HepG2 (cell line): ENCODE measurements at regions not wholly inside any gene's neighbourhood (a gene's known extent, or its start where the extent isn't known, plus 50 kb on each side); places are given as distances from the start of the nearest gene placed in this dataset.

Experiments
- ATAC-seq: fragments of 200-7000 bp; cut with Tn5 transposase; 3 replicates; pipeline ENCODE4 v1.9.1; 2020; ENCODE audit warnings: mild to moderate bottlenecking, moderate library complexity
- BruUV-seq: library from RNA; stranded (reverse); fragments of 400-500 nt; replicated peaks from 2 replicates; lab custom pipeline; 2021; lab: Mats Ljungman, UMichigan
- CTCF ChIA-PET: fragments of 300-600 bp; formaldehyde crosslinking; extraction: SDS; loops from one replicate; lab custom pipeline; 2021; ENCODE audit warnings: low total read pairs, inconsistent platforms, low intra/inter-chr PET ratio; lab: Yijun Ruan, JAX
- POLR2A ChIA-PET: fragments of 350-600 bp; sonication (Branson Sonifier 250); formaldehyde crosslinking; loops from one replicate; lab custom pipeline; 2020; ENCODE audit warnings: antibody characterized with exemption, inconsistent platforms; lab: Yijun Ruan, JAX
- DNase-seq: peaks from one replicate; pipeline ENCODE4 v3.0.0-alpha.2; 2015; ENCODE audit warnings: low spot score
- FAIRE-seq: peaks from 3 replicates; lab custom pipeline; 2011; peaks lifted over from hg19 to GRCh38; lab: Jason Lieb, UNC
- H2AFZ ChIP-seq: one replicate; pipeline ENCODE4 v1.6.1; 2011; ENCODE audit warnings: low read length, inconsistent platforms
- H3K27ac ChIP-seq: fragments of 300-600 bp; 3 replicates; pipeline ENCODE4 v1.8.0; 2011; ENCODE audit warnings: mixed run types, mild to moderate bottlenecking, mixed read lengths, low read length, inconsistent platforms; ENCODE audit not compliant: insufficient read depth; ENCODE audit errors: extremely low read length
- H3K27me3 ChIP-seq, 2 experiments: fragments of 200-600 bp in 1 of 2; 2 replicates in 1 of 2; 3 replicates in 1 of 2; pipeline versions ENCODE4 v1.6.0 to v1.8.0; 2011; ENCODE audit warnings: low read length in 2 of 2, mild to moderate bottlenecking in 2 of 2, moderate library complexity in 2 of 2, inconsistent platforms in 1 of 2; ENCODE audit not compliant: insufficient read depth in 2 of 2, control insufficient read depth in 1 of 2
- H3K36me3 ChIP-seq, 2 experiments: fragments of 200-600 bp in 1 of 2; replicated peaks in 1 of 2; 2 replicates in 1 of 2; 3 replicates in 1 of 2; pipeline versions ENCODE4 v1.5.1 to v1.8.0; 2011; ENCODE audit warnings: low read length in 2 of 2, inconsistent platforms in 1 of 2; ENCODE audit not compliant: insufficient read depth in 2 of 2, control insufficient read depth in 1 of 2
- H3K4me1 ChIP-seq: 2 replicates; pipeline ENCODE4 v1.5.1; 2012; ENCODE audit warnings: low read length, inconsistent platforms; ENCODE audit not compliant: insufficient read depth
- H3K4me2 ChIP-seq: 2 replicates; pipeline ENCODE4 v1.6.0; 2011; ENCODE audit warnings: low read depth, low read length, inconsistent platforms
- H3K4me3 ChIP-seq, 3 experiments: fragments of 200-600 bp in 1 of 3; sonication (generic), shearing (Covaris generic) in 1 of 3; replicated peaks in 1 of 3; 2 replicates each; pipeline ENCODE4 v1.5.1; 2011 to 2016; ENCODE audit warnings: low read length in 3 of 3, inconsistent platforms in 2 of 3, low read depth in 2 of 3, mild to moderate bottlenecking in 2 of 3, control low read depth in 1 of 3, mixed read lengths in 1 of 3; ENCODE audit not compliant: insufficient read depth in 1 of 3
- H3K79me2 ChIP-seq: one replicate; pipeline ENCODE4 v1.6.1; 2011; ENCODE audit warnings: low read length, inconsistent platforms; ENCODE audit not compliant: insufficient read depth
- H3K9ac ChIP-seq: 2 replicates; pipeline ENCODE4 v1.6.0; 2011; ENCODE audit warnings: mild to moderate bottlenecking, low read depth, low read length, inconsistent platforms; ENCODE audit not compliant: insufficient read depth
- H3K9me3 ChIP-seq: 2 replicates; pipeline ENCODE4 v1.5.1; 2012; ENCODE audit warnings: mild to moderate bottlenecking, low read length
- H4K20me1 ChIP-seq: 2 replicates; pipeline ENCODE4 v1.6.0; 2011; ENCODE audit warnings: inconsistent platforms, mild to moderate bottlenecking, low read length, moderate library complexity; ENCODE audit not compliant: insufficient read depth
- FOXA3 ChIP-seq: IDR thresholded peaks from 2 replicates; pipeline ENCODE4 v1.6.1; 2016; ENCODE audit warnings: missing genetic modification reagents, missing compliant biosample characterization
- GATAD2A ChIP-seq: IDR thresholded peaks from 2 replicates; pipeline ENCODE4 v1.6.1; 2016
- IRF9 ChIP-seq: sonication (generic); formaldehyde crosslinking; IDR thresholded peaks from 2 replicates; pipeline ENCODE4 v1.8.0; 2022; ENCODE audit warnings: missing genetic modification reagents, mild to moderate bottlenecking, borderline replicate concordance
- KAT8 ChIP-seq: IDR thresholded peaks from 2 replicates; pipeline ENCODE4 v1.6.1; 2016; ENCODE audit warnings: missing genetic modification reagents, missing compliant biosample characterization
- MIXL1 ChIP-seq: IDR thresholded peaks from 2 replicates; pipeline ENCODE4 v1.6.1; 2016
- NFRKB ChIP-seq: fragments of 450-650 bp; IDR thresholded peaks from 2 replicates; pipeline ENCODE4 v1.6.1; 2017
- SMARCC2 ChIP-seq: fragments of 450-650 bp; IDR thresholded peaks from 2 replicates; pipeline ENCODE4 v1.6.1; 2017; ENCODE audit warnings: antibody characterized with exemption, mild to moderate bottlenecking
- TCF12 ChIP-seq, 2 experiments: fragments of 450-650 bp in 1 of 2; sonication (generic) in 1 of 2; formaldehyde crosslinking in 1 of 2; IDR thresholded peaks; 2 replicates each; pipeline versions ENCODE4 v1.6.1 to v1.8.0; 2017 to 2022; ENCODE audit warnings: antibody characterized with exemption in 1 of 2, mild to moderate bottlenecking in 1 of 2, missing genetic modification reagents in 1 of 2, moderate library complexity in 1 of 2
- TEAD2 ChIP-seq: sonication (generic); formaldehyde crosslinking; IDR thresholded peaks from 2 replicates; pipeline ENCODE4 v1.9.0; 2021; ENCODE audit warnings: missing genetic modification reagents
- WGBS: methylation state at CpG from one replicate; pipeline ENCODE4 v1.1.6; 2017; ENCODE audit warnings: low lambda C conversion rate; 5-methylcytosine and 5-hydroxymethylcytosine counted together
- in situ Hi-C: cut with HindIII; loops from 2 replicates; pipeline ENCODE4 v1.10.0; 2017; ENCODE audit warnings: low pct_unique_long_range_greater_than_20kb; ENCODE audit not compliant: extremely low pct_ligation_motif_present
- intact Hi-C: fragments of 100-400 bp; cut with micrococcal nuclease; formaldehyde crosslinking; loops from one replicate; pipeline ENCODE4 v1.10.0; 2022; ENCODE audit not compliant: unreplicated experiment
- TF ChIP-seq, protein P1 (sequence below): sonication (generic); formaldehyde crosslinking; IDR thresholded peaks from 2 replicates; pipeline ENCODE4 v1.4.0; 2020; ENCODE audit warnings: mild to moderate bottlenecking, missing genetic modification reagents

DNA sequence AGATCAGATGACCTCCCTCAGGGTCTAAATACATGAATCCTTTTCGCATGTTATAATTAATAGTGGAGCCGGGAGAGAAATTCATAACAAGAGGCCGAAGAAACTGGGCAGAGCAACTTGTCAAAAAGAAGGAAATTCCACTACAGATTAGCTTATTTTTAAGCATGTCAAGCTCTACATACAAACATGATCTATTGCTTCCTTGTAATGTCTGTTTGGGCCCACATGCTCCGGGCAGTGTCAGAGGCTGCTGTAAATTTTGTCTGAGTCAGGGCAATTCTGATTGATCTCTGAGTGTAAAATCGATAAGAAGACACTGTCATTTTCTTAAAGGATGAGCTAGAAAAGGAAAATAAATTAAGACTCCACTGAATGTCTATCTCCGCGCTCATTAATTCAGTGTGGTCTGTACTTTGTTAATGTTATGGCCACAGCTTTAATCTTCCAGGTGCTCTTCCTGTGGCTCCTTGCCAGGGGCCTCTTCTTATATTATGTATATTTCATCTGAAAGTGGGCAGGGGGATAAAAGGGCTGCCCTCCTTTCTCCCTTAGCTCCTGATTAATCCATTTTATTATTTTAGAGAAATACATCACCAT lies 194.1 kb upstream of the SP8 start:
- no TSS peak for BruUV-seq
- H3K9ac ChIP-seq, result no peak overlapping the region
- POLR2A ChIA-PET, result no interaction called here
- DNase-seq, result no peak
- no peaks in the 10 kb centered on the region for H3K4me1 ChIP-seq
- no peak overlapping the region for H3K4me3 ChIP-seq
- no peaks in the 10 kb centered on the region for H3K79me2 ChIP-seq
- no peaks in the 10 kb centered on the region for H3K9me3 ChIP-seq
- no peaks in the 10 kb centered on the region for H3K27me3 ChIP-seq
- FAIRE-seq, result no peak
- in situ Hi-C loops (no loop called here), intact Hi-C loops (no loop called here)
- no peak for ATAC-seq
- no peaks in the 10 kb centered on the region for H4K20me1 ChIP-seq
- TF ChIP-seq FOXA3 (CRISPR knock-in tag) (no peak), GATAD2A (CRISPR knock-in tag) (no peak), MIXL1 (no peak), SMARCC2 (no peak), TEAD2 (no peak)
- TF ChIP-seq, protein P1, sequence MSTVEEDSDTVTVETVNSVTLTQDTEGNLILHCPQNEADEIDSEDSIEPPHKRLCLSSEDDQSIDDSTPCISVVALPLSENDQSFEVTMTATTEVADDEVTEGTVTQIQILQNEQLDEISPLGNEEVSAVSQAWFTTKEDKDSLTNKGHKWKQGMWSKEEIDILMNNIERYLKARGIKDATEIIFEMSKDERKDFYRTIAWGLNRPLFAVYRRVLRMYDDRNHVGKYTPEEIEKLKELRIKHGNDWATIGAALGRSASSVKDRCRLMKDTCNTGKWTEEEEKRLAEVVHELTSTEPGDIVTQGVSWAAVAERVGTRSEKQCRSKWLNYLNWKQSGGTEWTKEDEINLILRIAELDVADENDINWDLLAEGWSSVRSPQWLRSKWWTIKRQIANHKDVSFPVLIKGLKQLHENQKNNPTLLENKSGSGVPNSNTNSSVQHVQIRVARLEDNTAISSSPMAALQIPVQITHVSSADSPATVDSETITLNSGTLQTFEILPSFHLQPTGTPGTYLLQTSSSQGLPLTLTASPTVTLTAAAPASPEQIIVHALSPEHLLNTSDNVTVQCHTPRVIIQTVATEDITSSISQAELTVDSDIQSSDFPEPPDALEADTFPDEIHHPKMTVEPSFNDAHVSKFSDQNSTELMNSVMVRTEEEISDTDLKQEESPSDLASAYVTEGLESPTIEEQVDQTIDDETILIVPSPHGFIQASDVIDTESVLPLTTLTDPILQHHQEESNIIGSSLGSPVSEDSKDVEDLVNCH (CRISPR knock-in tag), result no peak
- 34% methylated on average over 7 of the region's 7 CpGs for WGBS
- H2AFZ ChIP-seq, result no peak overlapping the region
- H3K27ac ChIP-seq, result no peak overlapping the region
- CTCF ChIA-PET, result no interaction called here
- no peaks in the 10 kb centered on the region for H3K36me3 ChIP-seq
- no peak overlapping the region for H3K4me2 ChIP-seq

- POLR2A ChIA-PET, result no interaction called here
- TF ChIP-seq NFRKB (no peak), KAT8 (CRISPR knock-in tag) (no peak), TCF12 (IDR thresholded peaks at IDR 0.05) (no peak), TCF12 (CRISPR knock-in tag; IDR thresholded peaks at IDR 0.05) (no peak), IRF9 (CRISPR knock-in tag) (no peak)
- TF ChIP-seq, all 625 proteins: peak for 0
- no peaks in the 10 kb centered on the region; the same call in 1 of the 2 replicates for H3K9me3 ChIP-seq
- H3K4me3 ChIP-seq, result no peak overlapping the region
- H2AFZ ChIP-seq, result no peak overlapping the region
- intact Hi-C loops, result no loop called here
- H3K27ac ChIP-seq, result no peak overlapping the region
- DNase-seq (no peak), ATAC-seq (no peak), FAIRE-seq (no peak)
- no peak overlapping the region for H3K9ac ChIP-seq
- no peaks in the 10 kb centered on the region for H4K20me1 ChIP-seq
- H3K79me2 ChIP-seq, result no peaks in the 10 kb centered on the region
- no peak overlapping the region for H3K4me2 ChIP-seq
- H3K36me3 ChIP-seq, result no peaks in the 10 kb centered on the region
- CTCF ChIA-PET, result no interaction called here
- in situ Hi-C loops, result no loop called here
- no TSS peak for BruUV-seq
- 66% methylated on average over 3 of the region's 3 CpGs for WGBS
- no peaks in the 10 kb centered on the region for H3K27me3 ChIP-seq
- H3K4me1 ChIP-seq, result no peaks in the 10 kb centered on the region
Observed at GRCh38 chr7:20988340-20988739, 201.7 kb upstream of the SP8 start.
